Mesenchymal stem cell (in vitro differentiated cells and primary cell): ENCODE measurements at regions not wholly inside any gene's neighbourhood (a gene's known extent, or its start where the extent isn't known, plus 50 kb on each side); places are given as distances from the start of the nearest gene placed in this dataset.
"Not testable (repeated sequence)": the region's sequence is repeated elsewhere in the genome, so short reads cannot be mapped to it uniquely, and the experiment has no call there.

Experiments used
- DNase-seq: peaks from one replicate; pipeline ENCODE4 v3.0.0-alpha.2; 2013
- H2AFZ ChIP-seq: one replicate; pipeline ENCODE4 v1.6.1; 2013; ENCODE audit warnings: low read depth, mild to moderate bottlenecking, control low read depth, inconsistent platforms, low read length, moderate library complexity
- H2AK5ac ChIP-seq: 2 replicates; pipeline ENCODE4 v1.6.1; 2013; ENCODE audit warnings: low read length, moderate library complexity, mild to moderate bottlenecking, inconsistent platforms; ENCODE audit not compliant: severe bottlenecking
- H2BK120ac ChIP-seq: one replicate; pipeline ENCODE4 v1.6.1; 2013; ENCODE audit warnings: low read depth, mild to moderate bottlenecking, inconsistent platforms, low read length, moderate library complexity
- H2BK12ac ChIP-seq, 2 experiments: one replicate each; pipeline ENCODE4 v1.6.1; 2013; ENCODE audit warnings: inconsistent platforms in 2 of 2, low read length in 2 of 2, mild to moderate bottlenecking in 2 of 2, moderate library complexity in 2 of 2, control low read depth in 1 of 2
- H2BK15ac ChIP-seq: one replicate; pipeline ENCODE4 v1.6.1; 2013; ENCODE audit warnings: mild to moderate bottlenecking, low read depth, inconsistent platforms; ENCODE audit not compliant: poor library complexity, severe bottlenecking
- H2BK5ac ChIP-seq: 2 replicates; pipeline ENCODE4 v1.6.1; 2013; ENCODE audit warnings: low read depth, mild to moderate bottlenecking, low read length, control low read depth, inconsistent platforms; ENCODE audit not compliant: poor library complexity, severe bottlenecking
- H3K14ac ChIP-seq, 2 experiments: one replicate each; pipeline ENCODE4 v1.6.1; 2013; ENCODE audit warnings: inconsistent platforms in 2 of 2, low read length in 2 of 2, control low read depth in 1 of 2, mild to moderate bottlenecking in 1 of 2, moderate library complexity in 1 of 2
- H3K18ac ChIP-seq, 2 experiments: one replicate each; pipeline ENCODE4 v1.6.1; 2013; ENCODE audit warnings: inconsistent platforms in 2 of 2, low read length in 2 of 2, control low read depth in 1 of 2, low read depth in 1 of 2, mild to moderate bottlenecking in 1 of 2
- H3K23ac ChIP-seq, 2 experiments: one replicate each; pipeline ENCODE4 v1.6.1; 2013; ENCODE audit warnings: inconsistent platforms in 2 of 2, low read length in 2 of 2, mild to moderate bottlenecking in 2 of 2, moderate library complexity in 2 of 2, control low read depth in 1 of 2
- H3K27ac ChIP-seq: 2 replicates; pipeline ENCODE4 v1.5.1; 2013; ENCODE audit warnings: mild to moderate bottlenecking, moderate library complexity, low read length, control low read depth, inconsistent platforms; ENCODE audit not compliant: poor library complexity, severe bottlenecking
- H3K27me3 ChIP-seq, 2 experiments: 2 replicates each; pipeline versions ENCODE4 v1.6.1 to v1.7.0; 2013; ENCODE audit warnings: low read length in 2 of 2, mild to moderate bottlenecking in 2 of 2, moderate library complexity in 2 of 2, control low read depth in 1 of 2, inconsistent platforms in 1 of 2; ENCODE audit not compliant: control insufficient read depth in 1 of 2, insufficient read depth in 1 of 2
- H3K36me3 ChIP-seq, 2 experiments: 2 replicates each; pipeline versions ENCODE4 v1.6.1 to v1.7.0; 2013; ENCODE audit warnings: low read length in 2 of 2, control low read depth in 1 of 2, inconsistent platforms in 1 of 2, low read depth in 1 of 2, mild to moderate bottlenecking in 1 of 2; ENCODE audit not compliant: insufficient read depth in 2 of 2, control insufficient read depth in 1 of 2
- H3K4ac ChIP-seq, 2 experiments: one replicate each; pipeline ENCODE4 v1.6.1; 2013; ENCODE audit warnings: inconsistent platforms in 2 of 2, low read length in 2 of 2, mild to moderate bottlenecking in 2 of 2, moderate library complexity in 2 of 2, control low read depth in 1 of 2, low read depth in 1 of 2
- H3K4me1 ChIP-seq: 2 replicates; pipeline ENCODE4 v1.6.1; 2013; ENCODE audit warnings: low read depth, low read length, control low read depth; ENCODE audit not compliant: control insufficient read depth, insufficient read depth
- H3K4me2 ChIP-seq: 2 replicates; pipeline ENCODE4 v1.6.1; 2013; ENCODE audit warnings: low read length, mild to moderate bottlenecking, inconsistent platforms; ENCODE audit not compliant: poor library complexity, severe bottlenecking
- H3K4me3 ChIP-seq, 2 experiments: 2 replicates each; pipeline versions ENCODE4 v1.5.1 to v1.7.0; 2013; ENCODE audit warnings: low read length in 2 of 2, mild to moderate bottlenecking in 2 of 2, control low read depth in 1 of 2, low read depth in 1 of 2; ENCODE audit not compliant: insufficient read depth in 1 of 2
- H3K79me1 ChIP-seq: replicated peaks from 2 replicates; pipeline ENCODE4 v1.6.1; 2013; ENCODE audit warnings: mild to moderate bottlenecking, control low read depth, low read length, inconsistent platforms; ENCODE audit not compliant: poor library complexity, severe bottlenecking
- H3K9ac ChIP-seq: 2 replicates; pipeline ENCODE4 v1.7.0; 2013; ENCODE audit warnings: mild to moderate bottlenecking, low read length, moderate library complexity
- H3K9me3 ChIP-seq: 2 replicates; pipeline ENCODE4 v1.7.0; 2013; ENCODE audit warnings: mild to moderate bottlenecking, low read length; ENCODE audit not compliant: control insufficient read depth
- H4K8ac ChIP-seq: one replicate; pipeline ENCODE4 v1.6.1; 2013; ENCODE audit warnings: inconsistent platforms, mild to moderate bottlenecking, low read length, moderate library complexity
- H4K91ac ChIP-seq: one replicate; pipeline ENCODE4 v1.6.1; 2013; ENCODE audit warnings: mild to moderate bottlenecking, low read length, inconsistent platforms
- WGBS: methylation state at CpG from one replicate; pipeline ENCODE4 v1.1.7; 2013; ENCODE audit warnings: mixed read lengths; 5-methylcytosine and 5-hydroxymethylcytosine counted together

DNA sequence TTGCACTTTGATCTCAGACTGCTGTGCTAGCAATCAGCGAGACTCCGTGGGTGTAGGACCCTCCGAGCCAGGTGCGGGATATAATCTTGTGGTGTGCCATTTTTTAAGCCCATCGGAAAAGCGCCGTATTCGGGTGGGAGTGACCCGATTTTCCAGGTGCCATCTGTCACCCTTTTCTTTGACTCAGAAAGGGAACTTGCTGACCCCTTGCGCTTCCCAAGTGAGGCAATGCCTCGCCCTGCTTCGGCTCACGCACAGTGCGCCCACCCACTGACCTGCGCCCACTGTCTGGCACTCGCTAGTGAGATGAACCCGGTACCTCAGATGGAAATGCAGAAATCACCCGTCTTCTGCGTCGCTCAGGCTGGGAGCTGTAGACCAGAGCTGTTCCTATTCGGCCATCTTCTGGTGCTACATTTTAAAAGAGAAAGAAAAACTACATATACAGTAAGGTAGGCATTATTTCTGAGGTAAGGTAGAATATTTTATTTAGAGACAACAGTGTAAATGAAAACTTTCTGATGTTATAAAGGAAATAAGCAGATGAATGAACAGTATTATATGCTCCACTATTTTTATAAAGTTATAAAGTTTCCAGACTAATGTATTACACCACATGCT lies 144.5 kb upstream of the CLNK start:
- not testable (repeated sequence) for H3K27ac ChIP-seq

GRCh38 chr4:10821826-10822225 lies 137.3 kb upstream of the CLNK start:
- Histone ChIP-seq H3K4me1 (no peaks in the 10 kb centered on the region), H2BK5ac (no peak overlapping the region), H3K27ac (no peak overlapping the region), H3K4me3 (no peak overlapping the region), H3K27me3 (no peaks in the 10 kb centered on the region), H3K14ac (no peak overlapping the region), H3K18ac (no peak overlapping the region), H3K36me3 (no peaks in the 10 kb centered on the region), H3K23ac (no peak overlapping the region), H3K9ac (no peak overlapping the region), H2BK120ac (no peak overlapping the region), H2AFZ (no peak overlapping the region), H4K8ac (no peak overlapping the region), H4K91ac (no peak overlapping the region), H3K79me1 (no peaks in the 10 kb centered on the region), H2AK5ac (no peak overlapping the region), H3K4ac (no peak overlapping the region), H3K4me2 (no peak overlapping the region), H3K9me3 (no peaks in the 10 kb centered on the region), H2BK15ac (no peak overlapping the region), H2BK12ac (no peak overlapping the region)
- no peak for DNase-seq
- WGBS = 100% methylated on average over 2 of the region's 3 CpGs

More for the DNA sequence above, 144.5 kb upstream of the CLNK start:
- not testable (repeated sequence) for H3K18ac ChIP-seq, H4K91ac ChIP-seq, H2AFZ ChIP-seq, DNase-seq, H3K36me3 ChIP-seq, H3K79me1 ChIP-seq, H3K4me1 ChIP-seq, H2BK12ac ChIP-seq, H3K4me3 ChIP-seq, H2AK5ac ChIP-seq, H3K27me3 ChIP-seq, H4K8ac ChIP-seq, H3K4me2 ChIP-seq, H3K23ac ChIP-seq, H2BK15ac ChIP-seq, H3K9me3 ChIP-seq, H3K14ac ChIP-seq, H3K9ac ChIP-seq, H2BK5ac ChIP-seq, H2BK120ac ChIP-seq, H3K4ac ChIP-seq
- WGBS = 93% methylated on average over 19 of the region's 21 CpGs

DNA sequence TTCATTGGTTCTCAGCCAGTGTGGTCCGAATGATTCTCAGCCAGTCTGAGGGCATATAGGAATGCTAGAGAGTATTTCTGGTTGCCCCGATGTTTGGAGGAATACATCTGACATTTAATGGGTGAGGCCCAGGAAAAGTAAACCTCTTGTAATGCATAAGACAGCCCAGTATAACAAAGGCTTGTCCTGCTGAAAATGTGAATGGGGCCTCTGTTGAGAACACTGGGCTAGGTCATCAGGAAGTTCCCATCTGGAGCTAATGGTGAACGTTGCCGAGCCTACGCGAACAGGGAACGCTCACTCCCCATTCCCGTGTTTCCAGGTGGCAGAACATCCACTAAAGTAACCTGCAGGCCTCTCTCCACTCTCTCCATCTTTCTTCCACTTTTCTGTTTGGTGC lies 132.0 kb upstream of the CLNK start:
- Histone ChIP-seq H3K36me3 (no peaks in the 10 kb centered on the region), H3K23ac (no peak overlapping the region), H3K14ac (no peak overlapping the region), H3K27me3 (no peaks in the 10 kb centered on the region), H2BK5ac (no peak overlapping the region), H3K9ac (no peak overlapping the region), H3K79me1 (no peaks in the 10 kb centered on the region), H2AK5ac (no peak overlapping the region), H2BK15ac (no peak overlapping the region), H2BK12ac (no peak overlapping the region), H3K4me2 (no peak overlapping the region), H3K18ac (no peak overlapping the region), H3K4ac (no peak overlapping the region), H3K9me3 (no peaks in the 10 kb centered on the region), H3K4me1 (no peaks in the 10 kb centered on the region), H4K91ac (no peak overlapping the region), H3K4me3 (no peak overlapping the region), H3K27ac (no peak overlapping the region), H2BK120ac (no peak overlapping the region), H4K8ac (no peak overlapping the region), H2AFZ (no peak overlapping the region)
- WGBS = 96% methylated on average over 8 of the region's 8 CpGs
- no peak for DNase-seq

- Histone ChIP-seq H4K91ac (no peak overlapping the region), H3K4me1 (no peaks in the 10 kb centered on the region), H2BK12ac (no peak overlapping the region), H3K79me1 (no peaks in the 10 kb centered on the region), H3K27me3 (no peaks in the 10 kb centered on the region), H3K4me3 (no peak overlapping the region), H3K4ac (no peak overlapping the region), H3K27ac (no peak overlapping the region), H2BK5ac (no peak overlapping the region), H2BK120ac (no peak overlapping the region), H3K36me3 (no peaks in the 10 kb centered on the region), H3K9ac (no peak overlapping the region), H2BK15ac (no peak overlapping the region), H3K14ac (no peak overlapping the region), H3K23ac (no peak overlapping the region), H4K8ac (no peak overlapping the region), H3K9me3 (no peaks in the 10 kb centered on the region), H3K18ac (no peak overlapping the region), H2AK5ac (no peak overlapping the region), H2AFZ (no peak overlapping the region), H3K4me2 (no peak overlapping the region)
- 69% methylated on average over 2 of the region's 4 CpGs for WGBS
- no peak for DNase-seq
Measured at GRCh38 chr4:10811991-10812390, 127.4 kb upstream of the CLNK start.
